HG03469 (cell line): ENCODE measurements at regions not wholly inside any gene's neighbourhood (a gene's known extent, or its start where the extent isn't known, plus 50 kb on each side); places are given as distances from the start of the nearest gene placed in this dataset.

Experiments
- ATAC-seq: cut with Tn5 transposase; IDR thresholded peaks from one replicate; pipeline ENCODE4 v1.9.1; 2021; ENCODE audit warnings: mild to moderate bottlenecking, moderate library complexity, moderate number of reproducible peaks; ENCODE audit not compliant: unreplicated experiment

GRCh38 chr2:9755008-9755407 is 88.3 kb upstream of the TAF1B start:
- no peak for ATAC-seq

DNA sequence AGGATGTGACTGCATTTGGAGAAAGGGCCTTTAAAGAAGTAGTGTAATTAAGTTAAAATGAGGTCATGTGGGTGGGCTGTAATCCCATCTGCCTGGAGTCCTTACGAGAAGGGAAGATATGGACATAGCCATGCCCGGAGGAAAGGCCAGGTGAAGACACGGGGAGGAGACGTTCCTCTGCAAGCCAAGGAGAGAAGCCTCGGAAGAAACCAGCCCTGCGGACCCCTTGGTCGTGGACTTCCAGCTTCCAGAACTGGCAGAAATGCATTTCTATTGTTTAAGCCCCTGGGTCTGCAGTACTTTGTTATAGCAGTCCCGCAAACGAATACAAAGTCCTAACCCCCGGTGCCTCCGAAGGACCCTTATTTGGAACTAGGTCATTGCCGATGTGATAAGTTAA is 87.6 kb upstream of the TAF1B start:
- no peak for ATAC-seq

GRCh38 chr2:9756692-9757250 is 86.5 kb upstream of the TAF1B start:
- no peak for ATAC-seq

DNA sequence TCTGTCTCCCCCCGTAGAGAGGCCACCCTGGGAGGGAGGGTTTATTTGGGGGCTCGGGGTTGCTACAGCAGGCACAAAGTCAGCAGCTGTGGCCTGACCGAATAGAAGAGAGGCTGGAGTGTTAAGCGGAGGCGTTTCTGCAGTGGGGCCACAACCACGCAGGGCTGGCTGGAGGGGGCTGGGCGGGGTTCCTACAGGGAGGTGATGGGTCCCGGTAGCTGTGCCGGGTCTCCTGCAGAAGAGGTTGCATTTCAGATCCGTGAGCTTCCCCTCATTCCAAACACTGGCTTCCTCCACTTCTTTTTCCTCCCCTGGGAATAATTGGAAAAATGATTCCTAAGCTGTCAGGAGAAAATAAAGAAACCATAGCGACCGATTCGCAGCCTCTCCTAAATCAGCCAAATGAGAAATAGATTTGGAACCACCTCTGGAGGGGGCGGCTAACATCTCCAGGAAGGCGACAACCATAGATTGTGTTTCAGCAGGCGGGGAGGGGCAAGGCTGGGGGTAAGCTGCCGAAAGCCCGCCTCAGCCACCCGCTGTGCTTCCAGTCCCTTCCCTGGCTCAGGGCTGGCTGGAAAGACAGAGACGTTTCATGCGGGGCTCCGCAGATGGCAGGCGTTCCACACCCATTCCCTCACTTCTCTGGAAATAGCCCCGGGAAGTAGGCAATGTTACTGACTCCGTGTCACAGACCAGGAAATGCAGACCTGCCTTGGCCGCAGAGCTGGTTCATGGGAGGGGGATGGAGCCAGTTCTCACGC is 85.6 kb upstream of the TAF1B start:
- ATAC-seq, result no peak

DNA sequence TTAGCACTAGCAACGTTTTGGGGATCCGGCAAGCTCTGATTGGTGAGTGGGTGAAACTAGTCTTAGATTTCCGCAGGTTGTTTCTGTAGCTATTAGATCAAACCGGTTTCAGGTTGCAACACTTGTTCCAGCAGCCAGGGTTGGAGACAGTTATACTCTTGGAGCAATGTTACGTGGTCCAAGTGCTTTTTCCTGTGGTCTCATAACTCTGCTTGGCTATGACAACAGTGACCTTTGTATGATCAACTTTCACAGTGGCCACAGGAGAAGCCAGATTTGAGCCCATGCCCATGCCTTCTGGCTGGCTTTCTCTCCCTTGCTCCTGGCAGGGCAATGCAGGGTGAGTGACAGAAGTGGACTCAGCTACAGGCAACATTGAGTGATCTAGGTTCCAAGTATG is 84.5 kb upstream of the TAF1B start:
- ATAC-seq, result no peak

DNA sequence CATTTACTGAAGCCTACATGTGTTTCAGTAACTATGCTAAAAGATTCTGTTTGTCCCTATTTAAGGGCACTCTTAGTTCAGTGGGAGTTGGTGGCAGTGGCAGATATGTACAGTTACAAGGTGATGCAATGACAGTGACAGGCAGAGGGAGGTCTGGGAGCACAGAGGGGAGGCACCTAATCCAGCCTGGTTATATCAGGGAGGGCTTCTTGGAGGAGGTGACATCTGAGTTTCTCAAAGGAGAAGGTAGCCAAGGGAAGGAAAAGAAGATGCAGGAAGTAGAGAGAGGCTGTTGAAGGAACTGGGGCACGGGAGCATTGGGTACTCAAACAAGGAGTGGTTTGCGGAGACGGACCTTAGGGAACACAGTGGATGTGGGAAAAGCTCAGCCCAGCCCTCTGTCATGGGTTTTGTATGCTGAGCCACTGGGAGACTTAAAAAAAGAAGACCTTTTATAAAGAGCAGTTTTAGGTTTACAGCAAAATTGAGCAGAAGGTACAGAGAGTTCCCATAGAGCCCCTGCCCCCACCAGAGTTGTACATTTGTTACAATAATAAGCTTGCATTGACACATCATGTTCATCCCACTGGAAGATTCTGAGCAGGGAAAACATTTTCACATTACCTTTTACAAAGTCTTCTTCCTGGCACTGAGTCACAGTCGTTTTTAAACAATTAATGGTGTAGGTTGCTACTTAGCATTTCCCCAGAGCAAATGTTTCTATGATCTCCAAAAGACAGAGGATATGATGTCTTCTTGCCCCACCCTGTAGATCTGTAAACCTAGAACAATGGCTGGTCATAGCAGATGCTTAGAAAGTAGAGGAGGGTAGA is 83.0 kb upstream of the TAF1B start:
- ATAC-seq, result no peak

- ATAC-seq, result no peak
These were observed 82.4 kb upstream of the TAF1B start for GRCh38 chr2:9760902-9761228.

- ATAC-seq, result no peak
These were observed 81.7 kb upstream of the TAF1B start for GRCh38 chr2:9761577-9761976.

DNA sequence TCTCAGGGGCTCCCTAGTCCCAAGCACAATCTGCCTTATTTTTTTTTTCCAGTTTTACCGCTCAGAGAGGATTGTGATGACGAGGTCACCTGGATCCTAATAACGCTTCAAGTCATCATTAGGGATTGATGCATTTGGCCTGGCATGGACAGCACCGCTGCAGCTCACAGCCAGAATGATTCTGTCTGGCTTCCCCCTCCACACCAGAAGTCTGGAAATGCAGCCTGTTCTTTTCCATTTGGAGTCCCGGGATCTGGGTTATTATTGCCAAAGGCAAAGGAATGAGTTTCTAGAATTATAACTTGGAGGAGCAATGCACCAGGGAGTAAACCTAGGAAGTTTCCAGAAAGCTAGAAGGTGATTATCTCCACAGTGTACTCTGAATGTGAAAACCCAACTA is 81.1 kb upstream of the TAF1B start:
- no peak for ATAC-seq

GRCh38 chr2:9762941-9763340 is 80.3 kb upstream of the TAF1B start:
- ATAC-seq, result no peak

- ATAC-seq, result no peak
These were observed 79.7 kb upstream of the TAF1B start for GRCh38 chr2:9763356-9764152.

GRCh38 chr2:9764153-9764778 is 79.0 kb upstream of the TAF1B start:
- no peak for ATAC-seq

GRCh38 chr2:9765611-9766531 is 77.4 kb upstream of the TAF1B start:
- ATAC-seq, result no peak

- no peak for ATAC-seq
These were observed 75.5 kb upstream of the TAF1B start for GRCh38 chr2:9767656-9768281.

DNA sequence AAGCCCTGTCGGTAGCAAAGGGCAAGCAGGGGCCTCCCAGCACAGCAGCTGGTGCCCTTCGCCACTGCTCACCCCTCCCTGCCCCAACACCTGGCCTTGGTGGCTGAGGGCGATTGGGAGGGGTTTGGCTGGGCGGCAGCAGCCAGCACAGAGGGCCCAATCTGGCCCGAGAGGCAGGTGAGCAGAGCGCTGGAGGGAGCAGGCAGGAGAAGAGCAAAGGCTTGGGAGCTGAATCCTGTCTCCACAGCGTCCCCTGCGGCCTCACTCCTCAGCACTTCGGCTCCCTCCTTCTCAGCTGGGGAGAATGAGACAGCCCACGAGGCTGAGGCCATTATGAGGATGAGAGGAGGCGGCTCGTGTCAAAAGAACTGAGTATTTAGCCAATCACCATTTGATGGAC is 74.9 kb upstream of the TAF1B start:
- no peak for ATAC-seq

GRCh38 chr2:9769171-9770005 is 73.9 kb upstream of the TAF1B start:
- no peak for ATAC-seq

- ATAC-seq, result no peak
These were observed 73.3 kb upstream of the TAF1B start for GRCh38 chr2:9770006-9770307.

DNA sequence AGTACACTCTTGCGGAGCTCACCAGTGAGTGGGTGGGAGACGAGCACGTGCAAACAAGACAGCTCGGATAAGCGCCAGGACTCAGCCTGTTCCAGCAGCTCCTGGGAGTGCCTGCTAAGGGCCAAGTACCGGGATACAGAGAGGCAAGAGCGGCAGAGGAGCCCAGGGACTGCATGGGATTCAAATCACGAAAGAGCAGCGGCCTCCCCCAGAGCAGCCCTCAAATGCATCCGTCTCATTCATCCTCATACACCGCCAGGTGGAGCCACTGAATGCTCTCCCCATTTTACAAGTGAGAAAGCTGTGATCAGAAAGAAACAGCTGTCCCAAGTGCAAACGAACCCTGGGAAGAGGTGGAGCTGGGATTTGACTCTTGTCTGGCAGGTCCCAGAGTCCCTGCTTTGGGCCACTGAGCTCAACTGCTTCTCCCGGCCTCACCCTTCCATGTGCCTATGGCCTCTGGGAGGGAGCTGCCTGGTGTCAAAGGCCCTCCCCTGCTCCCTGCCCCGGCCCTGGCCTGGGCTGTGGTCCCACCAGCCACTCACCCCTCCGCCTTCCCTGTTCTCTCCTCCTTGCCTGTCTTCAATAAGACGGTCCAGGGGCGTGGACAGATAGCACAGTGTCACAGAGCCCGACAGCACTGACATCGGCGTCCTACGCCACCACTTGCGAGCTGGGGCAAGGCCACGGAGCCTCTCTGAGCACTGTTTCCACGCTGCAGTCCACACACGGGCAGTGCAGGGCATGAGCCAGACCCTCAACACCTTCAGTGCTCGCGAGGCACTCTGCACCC is 72.8 kb upstream of the TAF1B start:
- ATAC-seq, result no peak
